ENCODE measurements at regions not wholly inside any gene's neighbourhood (a gene's known extent, or its start where the extent isn't known, plus 50 kb on each side); places are given as distances from the start of the nearest gene placed in this dataset.

GRCh38 chr14:22190411-22191191, 398.4 kb downstream of the DAD1 start:
- TF ChIP-seq CTCF (IDR thresholded peaks at IDR 0.05) (no peak), POLR2A (IDR thresholded peaks at IDR 0.05) (no peak)
